Liver (tissue), 8 donors: ENCODE measurements at regions not wholly inside any gene's neighbourhood (a gene's known extent, or its start where the extent isn't known, plus 50 kb on each side); places are given as distances from the start of the nearest gene placed in this dataset.

Experiments used
- DNase-seq: peaks from one replicate; pipeline ENCODE4 v3.0.0-alpha.2; 2017; ENCODE audit warnings: low spot score
- H3K27ac ChIP-seq, 2 donors: one replicate each; pipeline ENCODE4 v1.7.0; 2013; ENCODE audit warnings: inconsistent platforms in 2 of 2, low read length in 2 of 2, control low read depth in 1 of 2, low read depth in 1 of 2, mild to moderate bottlenecking in 1 of 2
- H3K27me3 ChIP-seq, 4 donors: one replicate each; pipeline versions ENCODE4 v1.6.1 to v1.7.0; 2013; ENCODE audit warnings: low read length in 3 of 4, inconsistent platforms in 1 of 4, mild to moderate bottlenecking in 1 of 4, moderate library complexity in 1 of 4; ENCODE audit not compliant: control insufficient read depth in 4 of 4, insufficient read depth in 4 of 4
- H3K36me3 ChIP-seq, 4 donors: one replicate each; pipeline versions ENCODE4 v1.6.1 to v1.7.0; 2013; ENCODE audit warnings: low read length in 3 of 4, mild to moderate bottlenecking in 3 of 4, low read depth in 1 of 4, moderate library complexity in 1 of 4; ENCODE audit not compliant: control insufficient read depth in 4 of 4, insufficient read depth in 3 of 4
- H3K4me1 ChIP-seq, 4 donors: one replicate each; pipeline versions ENCODE4 v1.6.1 to v1.7.0; 2013; ENCODE audit warnings: low read length in 3 of 4, mild to moderate bottlenecking in 3 of 4, moderate library complexity in 1 of 4; ENCODE audit not compliant: control insufficient read depth in 4 of 4, insufficient read depth in 4 of 4
- H3K4me3 ChIP-seq, 3 donors: one replicate each; pipeline versions ENCODE4 v1.6.1 to v1.7.0; 2013; ENCODE audit warnings: low read length in 3 of 3, control low read depth in 1 of 3, low read depth in 1 of 3, mild to moderate bottlenecking in 1 of 3
- H3K9ac ChIP-seq, 2 donors: one replicate each; pipeline ENCODE4 v1.7.0; 2013; ENCODE audit warnings: low read length in 2 of 2, mild to moderate bottlenecking in 2 of 2, moderate library complexity in 2 of 2, control low read depth in 1 of 2, low read depth in 1 of 2
- H3K9me3 ChIP-seq, 4 donors: one replicate each; pipeline versions ENCODE4 v1.6.1 to v1.7.0; 2013; ENCODE audit warnings: low read length in 3 of 4; ENCODE audit not compliant: control insufficient read depth in 4 of 4
- ATF3 ChIP-seq: IDR thresholded peaks from 2 replicates; pipeline ENCODE4 v1.6.1; 2016; ENCODE audit warnings: antibody characterized with exemption
- EGR1 ChIP-seq, 2 donors: IDR thresholded peaks; 2 replicates each; pipeline ENCODE4 v1.6.1; 2016 to 2018; ENCODE audit warnings: antibody characterized with exemption in 2 of 2, low read depth in 2 of 2
- FOXA1 ChIP-seq: IDR thresholded peaks from 2 replicates; pipeline ENCODE4 v1.6.1; 2016; ENCODE audit warnings: antibody characterized with exemption
- FOXA2 ChIP-seq: IDR thresholded peaks from 2 replicates; pipeline ENCODE4 v1.6.1; 2016; ENCODE audit warnings: antibody characterized with exemption
- HNF4A ChIP-seq, 2 donors: conservative IDR thresholded peaks; 2 replicates each; pipeline ENCODE4 v1.6.1; 2016; ENCODE audit warnings: antibody characterized with exemption in 2 of 2, mild to moderate bottlenecking in 2 of 2
- JUND ChIP-seq, 2 donors: IDR thresholded peaks; 2 replicates each; pipeline ENCODE4 v1.6.1; 2016; ENCODE audit warnings: antibody characterized with exemption in 2 of 2
- NR2F2 ChIP-seq: IDR thresholded peaks from 2 replicates; pipeline ENCODE4 v1.6.1; 2016; ENCODE audit warnings: antibody characterized with exemption
- RXRA ChIP-seq, 2 donors: IDR thresholded peaks; 2 replicates each; pipeline ENCODE4 v1.6.1; 2017 to 2018; ENCODE audit warnings: antibody characterized with exemption in 2 of 2, mild to moderate bottlenecking in 1 of 2
- SP1 ChIP-seq: IDR thresholded peaks from 2 replicates; pipeline ENCODE4 v1.6.1; 2018; ENCODE audit warnings: antibody characterized with exemption, mild to moderate bottlenecking
- TAF1 ChIP-seq: conservative IDR thresholded peaks from 2 replicates; pipeline ENCODE4 v1.6.1; 2016; ENCODE audit warnings: antibody characterized with exemption, mild to moderate bottlenecking
- YY1 ChIP-seq: IDR thresholded peaks from 2 replicates; pipeline ENCODE4 v1.6.1; 2016; ENCODE audit warnings: antibody characterized with exemption, mild to moderate bottlenecking
- ZBTB33 ChIP-seq: IDR thresholded peaks from 2 replicates; pipeline ENCODE4 v1.6.1; 2016; ENCODE audit warnings: antibody characterized with exemption
- WGBS: extraction: QIAGEN DNeasy Blood & Tissue Kit; methylation state at CpG from one replicate; pipeline ENCODE4 v1.1.7; 2013; 5-methylcytosine and 5-hydroxymethylcytosine counted together
- TF ChIP-seq, protein P1 (sequence below): IDR thresholded peaks from 2 replicates; pipeline ENCODE4 v1.6.1; 2016; ENCODE audit warnings: antibody characterized with exemption
- TF ChIP-seq, protein P2 (sequence below): fragments of 150-350 bp; IDR thresholded peaks from 2 replicates; pipeline ENCODE4 v1.5.1; 2017; ENCODE audit warnings: improper control_type of control experiment, low read depth, low read length; ENCODE audit not compliant: missing input control
- donor health status: healthy.
- donor health status: healthy.
- donor health status: healthy.
- donor health status: healthy.
- donor health status: healthy.

- Histone ChIP-seq H3K4me3 (no peak overlapping the region), H3K9ac (no peak overlapping the region), H3K27ac (no peak overlapping the region), H3K4me1 (no peaks in the 10 kb centered on the region), H3K9me3 (peaks cover 0 to 9% (median 5%) of the 10 kb centered on the region in 4 donors), H3K27me3 (no peaks in the 10 kb centered on the region), H3K36me3 (no peaks in the 10 kb centered on the region)
- WGBS = 34% methylated on average over 2 of the region's 2 CpGs
- TF ChIP-seq, protein P1, sequence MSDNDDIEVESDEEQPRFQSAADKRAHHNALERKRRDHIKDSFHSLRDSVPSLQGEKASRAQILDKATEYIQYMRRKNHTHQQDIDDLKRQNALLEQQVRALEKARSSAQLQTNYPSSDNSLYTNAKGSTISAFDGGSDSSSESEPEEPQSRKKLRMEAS = no peak
- TF ChIP-seq RXRA (IDR thresholded peaks at IDR 0.05) (no peak), FOXA1 (no peak), HNF4A (conservative IDR thresholded peaks at IDR 0.05) (no peak), ZBTB33 (no peak), SP1 (no peak), JUND (IDR thresholded peaks at IDR 0.05) (no peak), ATF3 (no peak)
- TF ChIP-seq, protein P2, sequence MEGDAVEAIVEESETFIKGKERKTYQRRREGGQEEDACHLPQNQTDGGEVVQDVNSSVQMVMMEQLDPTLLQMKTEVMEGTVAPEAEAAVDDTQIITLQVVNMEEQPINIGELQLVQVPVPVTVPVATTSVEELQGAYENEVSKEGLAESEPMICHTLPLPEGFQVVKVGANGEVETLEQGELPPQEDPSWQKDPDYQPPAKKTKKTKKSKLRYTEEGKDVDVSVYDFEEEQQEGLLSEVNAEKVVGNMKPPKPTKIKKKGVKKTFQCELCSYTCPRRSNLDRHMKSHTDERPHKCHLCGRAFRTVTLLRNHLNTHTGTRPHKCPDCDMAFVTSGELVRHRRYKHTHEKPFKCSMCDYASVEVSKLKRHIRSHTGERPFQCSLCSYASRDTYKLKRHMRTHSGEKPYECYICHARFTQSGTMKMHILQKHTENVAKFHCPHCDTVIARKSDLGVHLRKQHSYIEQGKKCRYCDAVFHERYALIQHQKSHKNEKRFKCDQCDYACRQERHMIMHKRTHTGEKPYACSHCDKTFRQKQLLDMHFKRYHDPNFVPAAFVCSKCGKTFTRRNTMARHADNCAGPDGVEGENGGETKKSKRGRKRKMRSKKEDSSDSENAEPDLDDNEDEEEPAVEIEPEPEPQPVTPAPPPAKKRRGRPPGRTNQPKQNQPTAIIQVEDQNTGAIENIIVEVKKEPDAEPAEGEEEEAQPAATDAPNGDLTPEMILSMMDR = no peak
- no peak for DNase-seq
Observed at GRCh38 chr5:3375586-3376311, 219.9 kb upstream of the IRX1 start.

GRCh38 chr5:3373391-3373790, 222.2 kb upstream of the IRX1 start:
- H3K36me3 ChIP-seq = no peaks in the 10 kb centered on the region
- H3K27me3 ChIP-seq = no peaks in the 10 kb centered on the region
- peaks cover 0 to 9% (median 5%) of the 10 kb centered on the region in 4 donors for H3K9me3 ChIP-seq
- H3K4me3 ChIP-seq = no peak overlapping the region
- no peak overlapping the region for H3K27ac ChIP-seq
- TF ChIP-seq FOXA1 (no peak), TAF1 (no peak), HNF4A (conservative IDR thresholded peaks at IDR 0.05) (no peak), YY1 (no peak), EGR1 (IDR thresholded peaks at IDR 0.05; ENCODE audit: low read depth in 2 of 2) (no peak), FOXA2 (no peak), NR2F2 (no peak), JUND (IDR thresholded peaks at IDR 0.05) (no peak)
- TF ChIP-seq, protein P2 = no peak
- DNase-seq = no peak
- H3K4me1 ChIP-seq = no peaks in the 10 kb centered on the region
- H3K9ac ChIP-seq = no peak overlapping the region
